Naive thymus-derived CD4-positive, alpha-beta T cell (primary cell): ENCODE measurements at regions not wholly inside any gene's neighbourhood (a gene's known extent, or its start where the extent isn't known, plus 50 kb on each side); places are given as distances from the start of the nearest gene placed in this dataset.

Source experiments
- ATAC-seq: fragments of 150-1000 bp; cut with Tn5 transposase; 2 replicates; pipeline ENCODE4 v1.10.0; 2021; ENCODE audit warnings: mild to moderate bottlenecking, moderate library complexity
- CTCF ChIA-PET: fragments of 350-600 bp; sonication (Branson Sonifier 250); formaldehyde crosslinking; loops from one replicate; lab custom pipeline; 2021; ENCODE audit warnings: antibody characterized with exemption; lab: Charles Lee
- POLR2A ChIA-PET: fragments of 350-600 bp; sonication (Branson Sonifier 250); formaldehyde crosslinking; loops from one replicate; lab custom pipeline; 2021; ENCODE audit warnings: antibody characterized with exemption, inconsistent platforms; lab: Charles Lee
- DNase-seq, 9 donors: peaks; one replicate each; pipeline versions ENCODE4 v3.0.0 to v3.0.0-alpha.2; 2020 to 2022; ENCODE audit warnings: mixed read lengths in 1 of 9
- H3K27ac ChIP-seq: one replicate; pipeline ENCODE4 v1.7.0; 2013; ENCODE audit warnings: mild to moderate bottlenecking, low read depth, low read length, moderate library complexity
- H3K27me3 ChIP-seq, 2 donors: one replicate each; pipeline ENCODE4 v1.7.0; 2013; ENCODE audit warnings: low read length in 2 of 2, mild to moderate bottlenecking in 2 of 2, moderate library complexity in 2 of 2; ENCODE audit not compliant: control insufficient read depth in 2 of 2, insufficient read depth in 2 of 2
- H3K36me3 ChIP-seq, 3 experiments: 1 replicate in 2 of 3; 2 replicates in 1 of 3; pipeline ENCODE4 v1.7.0; 2013; ENCODE audit warnings: low read length in 3 of 3, mild to moderate bottlenecking in 3 of 3, moderate library complexity in 1 of 3; ENCODE audit not compliant: insufficient read depth in 3 of 3, control insufficient read depth in 2 of 3
- H3K4me1 ChIP-seq, 2 donors: one replicate each; pipeline ENCODE4 v1.7.0; 2013; ENCODE audit warnings: low read length in 2 of 2, mild to moderate bottlenecking in 2 of 2, moderate library complexity in 1 of 2; ENCODE audit not compliant: control insufficient read depth in 2 of 2, insufficient read depth in 2 of 2
- H3K4me3 ChIP-seq: 2 replicates; pipeline ENCODE4 v1.7.0; 2013; ENCODE audit warnings: mild to moderate bottlenecking, low read length
- H3K9me3 ChIP-seq, 3 experiments: 1 replicate in 2 of 3; 2 replicates in 1 of 3; pipeline ENCODE4 v1.7.0; 2013; ENCODE audit warnings: low read length in 3 of 3; ENCODE audit not compliant: control insufficient read depth in 2 of 3
- H3K27ac Mint-ChIP-seq, 9 donors: one replicate each; pipeline ENCODE4 v1.8.0; 2020 to 2022; ENCODE audit warnings: mixed read lengths in 9 of 9, mild to moderate bottlenecking in 8 of 9, moderate library complexity in 5 of 9, inconsistent platforms in 2 of 9
- H3K27me3 Mint-ChIP-seq, 5 donors: one replicate each; pipeline ENCODE4 v1.8.0; 2021 to 2022; ENCODE audit warnings: mixed read lengths in 5 of 5, mild to moderate bottlenecking in 1 of 5
- H3K36me3 Mint-ChIP-seq, 5 donors: one replicate each; pipeline ENCODE4 v1.8.0; 2020 to 2022; ENCODE audit warnings: mixed read lengths in 5 of 5, mild to moderate bottlenecking in 3 of 5, inconsistent platforms in 1 of 5
- H3K4me1 Mint-ChIP-seq, 7 donors: one replicate each; pipeline ENCODE4 v1.8.0; 2020 to 2022; ENCODE audit warnings: mixed read lengths in 7 of 7, mild to moderate bottlenecking in 3 of 7, inconsistent platforms in 1 of 7
- H3K4me3 Mint-ChIP-seq, 10 donors: one replicate each; pipeline ENCODE4 v1.8.0; 2020 to 2022; ENCODE audit warnings: mild to moderate bottlenecking in 10 of 10, mixed read lengths in 10 of 10, moderate library complexity in 6 of 10, inconsistent platforms in 2 of 10
- H3K9me3 Mint-ChIP-seq, 11 donors: one replicate each; pipeline ENCODE4 v1.8.0; 2020 to 2022; ENCODE audit warnings: mixed read lengths in 11 of 11, mild to moderate bottlenecking in 4 of 11, inconsistent platforms in 1 of 11, moderate library complexity in 1 of 11
- intact Hi-C, 2 donors: fragments of 100-400 bp; cut with micrococcal nuclease; formaldehyde crosslinking; loops; one replicate each; pipeline ENCODE4 v1.15.1; 2023

DNA sequence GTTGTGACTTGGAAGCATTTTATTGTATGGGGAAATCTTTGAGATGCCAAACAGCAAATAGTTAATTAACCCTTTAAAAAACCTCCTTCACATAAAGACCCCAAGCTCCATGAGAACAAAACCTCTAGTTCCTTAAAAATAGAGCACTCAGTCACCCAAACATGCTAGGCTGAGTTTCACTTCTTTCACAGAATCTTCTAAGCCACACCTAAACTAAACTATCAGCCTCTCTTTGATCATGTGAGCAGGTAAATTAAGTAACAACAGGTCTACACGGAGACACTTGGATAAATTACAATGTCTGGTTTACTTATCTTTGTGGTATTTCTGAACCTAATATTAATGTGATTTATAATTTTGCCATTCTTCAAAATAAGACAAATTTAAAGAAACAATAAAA, 205.2 kb upstream of the MARCKS start:
- ChIA-PET CTCF (no interaction called here), POLR2A (no interaction called here)
- intact Hi-C loops, result no loop called here
- peaks cover 0 to 2% (median 0%) of the 10 kb centered on the region in 7 donors for H3K4me1 Mint-ChIP-seq
- Histone ChIP-seq H3K4me3 (no peak overlapping the region), H3K9me3 (no peaks in the 10 kb centered on the region), H3K4me1 (no peaks in the 10 kb centered on the region), H3K27ac (no peak overlapping the region), H3K36me3 (no peaks in the 10 kb centered on the region), H3K27me3 (no peaks in the 10 kb centered on the region)
- peaks cover 0 to 12% (median 5%) of the 10 kb centered on the region in 5 donors for H3K27me3 Mint-ChIP-seq
- H3K27ac Mint-ChIP-seq, result no peak overlapping the region
- ATAC-seq (no peak), DNase-seq (no peak)
- H3K9me3 Mint-ChIP-seq, result no peaks in the 10 kb centered on the region
- H3K36me3 Mint-ChIP-seq, result no peaks in the 10 kb centered on the region
- H3K4me3 Mint-ChIP-seq, result no peak overlapping the region

DNA sequence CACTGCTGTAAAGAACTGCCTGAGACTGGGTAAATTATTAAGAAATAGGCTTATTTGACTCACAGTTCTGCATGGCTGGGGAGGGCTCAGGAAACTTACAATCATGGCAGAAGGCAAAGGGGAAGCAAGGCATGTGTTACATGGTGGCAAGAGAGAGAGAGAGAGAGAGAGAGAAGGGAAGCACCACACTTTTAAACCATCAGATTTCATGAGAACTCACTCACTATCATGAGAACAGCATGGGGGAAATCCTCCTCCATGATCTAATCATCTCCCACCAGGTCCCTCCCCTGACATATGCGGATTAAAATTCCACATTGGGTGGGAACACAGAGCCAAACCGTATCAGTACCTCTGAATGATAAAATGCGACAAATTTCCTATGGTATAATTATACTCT, 203.9 kb upstream of the MARCKS start:
- Histone ChIP-seq H3K4me3 (no peak overlapping the region), H3K9me3 (no peaks in the 10 kb centered on the region), H3K36me3 (no peaks in the 10 kb centered on the region), H3K4me1 (no peaks in the 10 kb centered on the region), H3K27me3 (no peaks in the 10 kb centered on the region), H3K27ac (no peak overlapping the region)
- intact Hi-C loops, result no loop called here
- ChIA-PET CTCF (no interaction called here), POLR2A (no interaction called here)
- peak; percentile 60 for ATAC-seq
- Mint-ChIP-seq H3K9me3 (no peaks in the 10 kb centered on the region), H3K36me3 (no peaks in the 10 kb centered on the region), H3K27me3 (peaks cover 0 to 12% (median 5%) of the 10 kb centered on the region in 5 donors), H3K27ac (no peak overlapping the region), H3K4me1 (peaks cover 0 to 2% (median 0%) of the 10 kb centered on the region in 7 donors), H3K4me3 (no peak overlapping the region)
- no peak for DNase-seq

DNA sequence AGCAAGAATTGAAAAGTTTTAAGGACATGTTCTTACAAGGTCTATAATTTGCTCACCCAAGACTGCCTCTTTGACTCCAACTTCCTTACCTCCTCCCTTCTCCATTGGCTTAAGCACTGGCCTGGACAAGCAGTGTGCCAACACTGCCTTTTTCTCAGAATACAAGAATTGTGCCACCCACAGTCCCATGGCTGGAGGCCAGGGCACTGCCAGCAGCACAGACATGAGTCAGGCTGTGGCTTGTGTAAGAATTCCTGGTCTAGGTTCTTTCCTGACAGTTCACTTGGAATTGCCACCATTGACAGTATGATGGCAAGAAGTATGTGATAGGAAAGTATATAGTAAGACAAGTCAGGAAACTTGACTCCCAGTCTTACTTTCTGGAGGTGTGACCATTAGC, 202.7 kb upstream of the MARCKS start:
- H3K4me1 Mint-ChIP-seq, result peaks cover 0 to 2% (median 0%) of the 10 kb centered on the region in 7 donors
- intact Hi-C loops, result no loop called here
- no peaks in the 10 kb centered on the region for H3K9me3 ChIP-seq
- H3K36me3 Mint-ChIP-seq, result no peaks in the 10 kb centered on the region
- DNase-seq, result no peak
- H3K9me3 Mint-ChIP-seq, result no peaks in the 10 kb centered on the region
- H3K27ac Mint-ChIP-seq, result no peak overlapping the region
- ChIA-PET POLR2A (no interaction called here), CTCF (no interaction called here)
- no peaks in the 10 kb centered on the region for H3K27me3 ChIP-seq
- no peak overlapping the region for H3K4me3 Mint-ChIP-seq
- H3K27me3 Mint-ChIP-seq, result peaks cover 0 to 12% (median 5%) of the 10 kb centered on the region in 5 donors
- ATAC-seq, result peak; percentile 36
- no peaks in the 10 kb centered on the region for H3K4me1 ChIP-seq
- H3K4me3 ChIP-seq, result no peak overlapping the region
- H3K36me3 ChIP-seq, result no peaks in the 10 kb centered on the region
- H3K27ac ChIP-seq, result no peak overlapping the region

DNA sequence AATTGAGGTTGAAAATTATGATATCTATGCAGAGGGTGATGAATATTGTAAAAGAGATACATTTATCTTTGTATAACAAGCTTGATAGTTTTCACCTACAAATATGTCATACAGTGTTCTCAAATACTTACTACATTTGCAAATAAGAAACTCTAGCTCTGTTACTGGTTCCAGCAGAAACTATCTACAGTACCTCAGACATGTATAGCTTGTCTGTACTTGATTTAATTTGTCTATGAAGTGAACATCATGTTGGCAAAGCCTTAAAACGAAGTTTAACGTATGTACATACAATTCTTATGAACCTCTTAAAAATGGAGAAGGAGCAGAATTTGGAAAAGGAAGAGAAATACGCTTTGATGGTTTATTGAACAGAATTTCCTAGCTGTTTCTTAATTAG, 201.4 kb upstream of the MARCKS start:
- Mint-ChIP-seq H3K4me1 (peaks cover 0 to 2% (median 0%) of the 10 kb centered on the region in 7 donors), H3K36me3 (no peaks in the 10 kb centered on the region), H3K9me3 (no peaks in the 10 kb centered on the region), H3K27ac (no peak overlapping the region), H3K4me3 (no peak overlapping the region), H3K27me3 (peaks cover 0 to 8% (median 4%) of the 10 kb centered on the region in 5 donors)
- Histone ChIP-seq H3K36me3 (no peaks in the 10 kb centered on the region), H3K27ac (no peak overlapping the region), H3K4me3 (no peak overlapping the region), H3K4me1 (no peaks in the 10 kb centered on the region), H3K9me3 (no peaks in the 10 kb centered on the region), H3K27me3 (no peaks in the 10 kb centered on the region)
- DNase-seq (no peak), ATAC-seq (no peak)
- CTCF ChIA-PET, result no interaction called here
- intact Hi-C loops, result no loop called here
- POLR2A ChIA-PET, result no interaction called here

DNA sequence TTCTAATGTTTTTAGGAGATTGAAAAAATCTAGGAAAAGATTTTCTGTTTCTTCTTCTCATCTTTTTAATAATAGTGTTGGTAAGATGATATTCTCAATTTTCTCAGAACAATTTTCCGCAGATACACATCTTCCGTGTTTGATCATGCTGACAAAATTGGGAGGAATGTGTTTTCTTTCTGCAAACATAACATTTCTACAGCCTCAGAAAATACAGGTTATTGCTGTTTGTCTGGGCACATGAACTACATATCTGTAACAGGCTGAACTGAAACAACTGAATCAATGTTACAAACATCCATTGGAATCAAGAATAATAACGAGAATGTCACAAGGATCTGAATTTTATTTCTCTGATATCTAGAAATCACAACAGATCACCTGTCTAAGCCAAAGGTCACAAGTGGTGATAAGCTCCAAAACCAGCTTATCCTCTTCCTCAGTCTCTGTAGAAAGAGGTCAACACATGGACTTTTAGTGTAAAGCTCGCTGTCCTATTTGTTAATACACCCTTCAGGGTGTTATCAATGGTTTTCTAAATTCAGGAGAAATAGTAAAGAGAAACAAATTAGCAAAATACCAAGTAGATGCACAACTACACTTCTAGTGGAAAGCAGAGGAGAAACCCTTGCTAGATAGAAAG, 197.3 kb upstream of the MARCKS start:
- CTCF ChIA-PET, result no interaction called here
- Histone ChIP-seq H3K27ac (no peak overlapping the region), H3K4me3 (no peak overlapping the region), H3K36me3 (no peaks in the 10 kb centered on the region), H3K4me1 (no peaks in the 10 kb centered on the region), H3K27me3 (no peaks in the 10 kb centered on the region), H3K9me3 (no peaks in the 10 kb centered on the region)
- Mint-ChIP-seq H3K4me3 (no peak overlapping the region), H3K27ac (no peak overlapping the region), H3K9me3 (peaks cover 0 to 2% (median 0%) of the 10 kb centered on the region in 11 donors), H3K4me1 (no peaks in the 10 kb centered on the region), H3K36me3 (no peaks in the 10 kb centered on the region), H3K27me3 (peaks cover 0 to 17% (median 2%) of the 10 kb centered on the region in 5 donors)
- ATAC-seq, result no peak
- intact Hi-C loops, result no loop called here
- DNase-seq, result no peak
- POLR2A ChIA-PET, result no interaction called here

DNA sequence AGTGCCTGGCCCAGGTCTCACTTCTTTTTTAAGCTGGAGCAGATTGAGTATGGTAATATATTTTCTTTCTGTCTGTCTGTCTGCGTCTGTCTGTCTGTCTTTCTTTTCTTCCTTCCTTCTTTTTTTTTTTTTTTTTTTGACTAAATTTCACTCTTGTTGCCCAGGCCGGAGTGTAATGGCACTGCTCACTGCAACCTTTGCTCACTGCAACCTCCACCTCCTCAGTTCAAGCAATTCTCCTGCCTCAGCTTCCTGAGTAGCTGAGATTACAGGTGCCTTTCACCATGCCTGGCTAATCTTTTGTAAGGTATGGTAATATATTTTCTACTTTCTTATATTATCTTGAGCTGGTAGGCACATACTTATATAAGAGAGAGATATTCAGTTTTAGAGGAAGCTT, 196.3 kb upstream of the MARCKS start:
- ATAC-seq (no peak), DNase-seq (no peak)
- Histone ChIP-seq H3K4me1 (no peaks in the 10 kb centered on the region), H3K27ac (no peak overlapping the region), H3K27me3 (no peaks in the 10 kb centered on the region), H3K9me3 (no peaks in the 10 kb centered on the region), H3K4me3 (no peak overlapping the region), H3K36me3 (no peaks in the 10 kb centered on the region)
- Mint-ChIP-seq H3K27me3 (peaks cover 0 to 19% (median 4%) of the 10 kb centered on the region in 5 donors), H3K4me3 (no peak overlapping the region), H3K36me3 (no peaks in the 10 kb centered on the region), H3K9me3 (peaks cover 0 to 4% (median 0%) of the 10 kb centered on the region in 11 donors), H3K4me1 (no peaks in the 10 kb centered on the region), H3K27ac (no peak overlapping the region)
- ChIA-PET POLR2A (no interaction called here), CTCF (no interaction called here)
- intact Hi-C loops, result no loop called here

DNA sequence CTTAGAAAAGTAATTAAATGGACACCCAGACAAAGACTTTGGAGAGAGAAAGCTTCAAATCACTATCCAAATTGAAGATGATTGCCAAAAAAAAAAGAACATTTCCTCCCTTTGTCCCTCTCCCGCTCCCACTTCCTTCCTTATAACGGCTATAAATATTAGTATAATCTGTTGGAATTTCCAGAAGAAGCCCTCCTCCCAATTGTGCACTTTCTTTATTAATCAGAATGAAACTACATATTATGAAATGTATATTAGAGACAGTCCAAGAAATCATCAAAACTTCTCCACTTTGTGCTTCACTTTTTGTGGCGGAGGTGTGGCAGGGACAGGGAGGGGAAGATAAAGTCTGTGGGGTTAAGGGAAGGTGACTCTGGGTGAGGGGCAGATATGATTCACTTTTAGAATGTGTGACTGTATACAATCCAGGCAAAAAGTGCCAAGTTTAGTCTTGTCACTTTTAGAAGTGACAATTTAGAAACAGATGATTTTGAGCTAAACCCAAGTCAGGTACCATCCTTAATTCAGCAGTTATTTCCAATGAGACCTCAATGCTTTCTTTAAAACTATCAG, 195.0 kb upstream of the MARCKS start:
- no peaks in the 10 kb centered on the region for H3K4me1 ChIP-seq
- POLR2A ChIA-PET, result no interaction called here
- Mint-ChIP-seq H3K27me3 (peaks cover 0 to 19% (median 4%) of the 10 kb centered on the region in 5 donors), H3K4me3 (no peak overlapping the region), H3K36me3 (no peaks in the 10 kb centered on the region), H3K27ac (no peak overlapping the region), H3K4me1 (no peaks in the 10 kb centered on the region), H3K9me3 (peaks cover 0 to 4% (median 0%) of the 10 kb centered on the region in 11 donors)
- no peaks in the 10 kb centered on the region for H3K27me3 ChIP-seq
- H3K27ac ChIP-seq, result no peak overlapping the region
- DNase-seq, result no peak
- no peak for ATAC-seq
- no peaks in the 10 kb centered on the region for H3K9me3 ChIP-seq
- CTCF ChIA-PET, result no interaction called here
- intact Hi-C loops, result no loop called here
- H3K4me3 ChIP-seq, result no peak overlapping the region
- H3K36me3 ChIP-seq, result no peaks in the 10 kb centered on the region
